ENCODE measurements at regions not wholly inside any gene's neighbourhood (a gene's known extent, or its start where the extent isn't known, plus 50 kb on each side); places are given as distances from the start of the nearest gene placed in this dataset.

- TF ChIP-seq CTCF (conservative IDR thresholded peaks at IDR 0.05; ENCODE audit: low read depth in 2 of 2), result no peak
- TF ChIP-seq CREB1 (CRISPR knock-in tag; IDR thresholded peaks at IDR 0.05; ENCODE audit: low read depth), result no peak
- TF ChIP-seq JUNB (IDR thresholded peaks at IDR 0.05; ENCODE audit: unreplicated experiment), result no peak
Measured at GRCh38 chr3:194953291-194953690, 267.6 kb downstream of the FAM43A start (continued).

GRCh38 chr3:194955546-194955945 lies 269.9 kb downstream of the FAM43A start:
- no peaks in the 10 kb centered on the region for H3K27me3 ChIP-seq (ENCODE audit: insufficient read depth)
- no peaks in the 10 kb centered on the region for H3K9me2 ChIP-seq (ENCODE audit: insufficient read depth)
- no peaks in the 10 kb centered on the region for H3K36me3 Mint-ChIP-seq (ENCODE audit: low read depth)
- no peak overlapping the region for H3K27ac Mint-ChIP-seq
- H3K79me2 ChIP-seq (replicated peaks; ENCODE audit: insufficient read depth), result no peaks in the 10 kb centered on the region
- H3K4me2 ChIP-seq, result no peak overlapping the region
- no peak overlapping the region for H3K4me3 ChIP-seq
- no peaks in the 10 kb centered on the region for H3K36me3 ChIP-seq (ENCODE audit: insufficient read depth)
- peaks cover 10% of the 10 kb centered on the region for H3K4me1 Mint-ChIP-seq
- no peaks in the 10 kb centered on the region for H3F3A ChIP-seq (replicated peaks; ENCODE audit: low read depth)
- no peaks in the 10 kb centered on the region for H4K20me1 ChIP-seq (replicated peaks; ENCODE audit: insufficient read depth)
- no peaks in the 10 kb centered on the region; the same call in 2 of the 3 replicates for H3K9me3 Mint-ChIP-seq
- H3K4me1 ChIP-seq (ENCODE audit: insufficient read depth), result peaks cover 9% of the 10 kb centered on the region
- H2AFZ ChIP-seq, result no peak overlapping the region
- peaks cover 9% of the 10 kb centered on the region for H3K27me3 Mint-ChIP-seq (ENCODE audit: insufficient read depth, low read depth, poor library complexity)
- no peak overlapping the region for H3K27ac ChIP-seq (ENCODE audit: low read depth)
- ATAC-seq (no peak), DNase-seq (ENCODE audit: low spot score) (no peak)
- H3K4me3 Mint-ChIP-seq, result no peak overlapping the region
- TF ChIP-seq ZNF331 (CRISPR knock-in tag; IDR thresholded peaks at IDR 0.05; ENCODE audit: low read depth) (no peak), JUNB (IDR thresholded peaks at IDR 0.05; ENCODE audit: unreplicated experiment) (no peak), CREB1 (CRISPR knock-in tag; IDR thresholded peaks at IDR 0.05; ENCODE audit: low read depth) (no peak), EZH2 (IDR thresholded peaks at IDR 0.05; ENCODE audit: low read depth, unreplicated experiment) (no peak), NANOG (IDR thresholded peaks at IDR 0.05; ENCODE audit: borderline replicate concordance) (no peak), REST (IDR thresholded peaks at IDR 0.05; ENCODE audit: unreplicated experiment) (no peak), CTCF (conservative IDR thresholded peaks at IDR 0.05; ENCODE audit: low read depth in 2 of 2) (no peak), EZH2phosphoT487 (IDR thresholded peaks at IDR 0.05; ENCODE audit: unreplicated experiment) (no peak), STAT1 (IDR thresholded peaks at IDR 0.05; ENCODE audit: unreplicated experiment) (no peak), ZNF462 (CRISPR knock-in tag; IDR thresholded peaks at IDR 0.05) (no peak), ZNF114 (CRISPR knock-in tag; IDR thresholded peaks at IDR 0.05) (no peak), POLR2AphosphoS5 (IDR thresholded peaks at IDR 0.05; ENCODE audit: low read depth) (no peak)

Measured in GM23338 (cell line).